ENCODE measurements at regions not wholly inside any gene's neighbourhood (a gene's known extent, or its start where the extent isn't known, plus 50 kb on each side); places are given as distances from the start of the nearest gene placed in this dataset.

GRCh38 chr21:19908390-19908789 is 1089.8 kb upstream of the NCAM2 start:
- 0 to 17% methylated on average over 1 of the region's 1 CpG for WGBS, 2 donors (ENCODE audit: low coverage in 1 of 2)

GRCh38 chr21:19914028-19914427 is 1084.2 kb upstream of the NCAM2 start:
- in situ Hi-C loops (cut with MboI; ENCODE audit: low pct_ligation_motif_present in 1 of 4, low pct_unique_long_range_greater_than_20kb in 1 of 4, low sequenced_read_pairs in 3 of 4) (no loop called here), intact Hi-C loops (cut with DNase I; ENCODE audit: low total_unique reads) (no loop called here)
- WGBS, 2 donors (ENCODE audit: low coverage in 1 of 2): 66 to 75% methylated on average over 4 to 6 of the region's 6 CpGs
- H3K4me3 ChIP-seq: no peak overlapping the region
- no peaks in the 10 kb centered on the region for H3K36me3 ChIP-seq
- no peaks in the 10 kb centered on the region for H3K4me1 ChIP-seq
- H3K27me3 ChIP-seq: no peaks in the 10 kb centered on the region
- H3K9me3 ChIP-seq: no peaks in the 10 kb centered on the region
- no peak for TF ChIP-seq EP300 (IDR thresholded peaks at IDR 0.05; ENCODE audit: low read depth)
- DNase-seq: no peak
- H3K27ac ChIP-seq: no peak overlapping the region

More at GRCh38 chr21:19908390-19908789, 1089.8 kb upstream of the NCAM2 start:
- intact Hi-C loops (cut with DNase I; ENCODE audit: low total_unique reads) (no loop called here), in situ Hi-C loops (cut with MboI; ENCODE audit: low pct_ligation_motif_present in 1 of 4, low pct_unique_long_range_greater_than_20kb in 1 of 4, low sequenced_read_pairs in 3 of 4) (no loop called here)
- TF ChIP-seq CTCF (IDR thresholded peaks at IDR 0.05) (no peak), POLR2AphosphoS5 (IDR thresholded peaks at IDR 0.05) (no peak), EP300 (IDR thresholded peaks at IDR 0.05; ENCODE audit: low read depth) (no peak), POLR2A (IDR thresholded peaks at IDR 0.05) (no peak)
- DNase-seq: no peak
- Histone ChIP-seq H3K36me3 (no peaks in the 10 kb centered on the region), H3K27ac (no peak overlapping the region), H3K9me3 (no peaks in the 10 kb centered on the region), H3K27me3 (no peaks in the 10 kb centered on the region), H3K4me1 (no peaks in the 10 kb centered on the region), H3K4me3 (no peak overlapping the region)

- intact Hi-C loops (cut with DNase I; ENCODE audit: low total_unique reads): no loop called here
- Histone ChIP-seq H3K4me1 (no peaks in the 10 kb centered on the region), H3K9me3 (no peaks in the 10 kb centered on the region), H3K27me3 (no peaks in the 10 kb centered on the region), H3K27ac (no peak overlapping the region), H3K4me3 (no peak overlapping the region), H3K36me3 (no peaks in the 10 kb centered on the region)
- in situ Hi-C loops (cut with MboI; ENCODE audit: low pct_ligation_motif_present in 1 of 4, low pct_unique_long_range_greater_than_20kb in 1 of 4, low sequenced_read_pairs in 3 of 4): no loop called here
- TF ChIP-seq POLR2A (IDR thresholded peaks at IDR 0.05) (no peak), CTCF (IDR thresholded peaks at IDR 0.05) (no peak), POLR2AphosphoS5 (IDR thresholded peaks at IDR 0.05) (no peak)
- DNase-seq: no peak
Observed at GRCh38 chr21:19921211-19921610, 1077.0 kb upstream of the NCAM2 start.

- H3K36me3 ChIP-seq: no peaks in the 10 kb centered on the region
- TF ChIP-seq EP300 (IDR thresholded peaks at IDR 0.05; ENCODE audit: low read depth): no peak
- WGBS, 2 donors (ENCODE audit: low coverage in 1 of 2): 78 to 79% methylated on average over 3 of the region's 3 CpGs
- H3K27ac ChIP-seq: no peak overlapping the region
- in situ Hi-C loops (cut with MboI; ENCODE audit: low pct_ligation_motif_present in 1 of 4, low pct_unique_long_range_greater_than_20kb in 1 of 4, low sequenced_read_pairs in 3 of 4): no loop called here
- H3K9me3 ChIP-seq: no peaks in the 10 kb centered on the region
- H3K4me3 ChIP-seq: no peak overlapping the region
- H3K4me1 ChIP-seq: no peaks in the 10 kb centered on the region
- intact Hi-C loops (cut with DNase I; ENCODE audit: low total_unique reads): no loop called here
- DNase-seq: no peak
- no peaks in the 10 kb centered on the region for H3K27me3 ChIP-seq
Observed at GRCh38 chr21:19922122-19922521, 1076.1 kb upstream of the NCAM2 start.

DNA sequence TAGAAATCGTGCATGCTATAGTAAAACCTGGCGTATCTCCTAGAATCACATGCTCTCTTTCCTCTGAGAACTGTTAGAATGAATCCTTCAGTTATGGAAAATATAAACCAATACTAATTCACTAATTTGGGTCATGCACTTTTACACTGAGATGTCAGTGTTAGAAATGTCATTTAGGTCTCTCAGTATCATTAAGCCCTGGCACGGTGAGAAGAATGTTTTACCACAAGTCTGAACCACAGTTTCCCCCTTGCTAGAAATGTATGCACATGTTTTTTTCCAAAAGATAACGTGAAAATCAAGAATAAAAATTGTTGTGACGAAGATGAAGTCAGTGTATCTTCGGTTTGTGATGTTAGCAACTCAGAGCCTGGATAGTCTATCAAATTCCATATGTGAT is 1062.7 kb upstream of the NCAM2 start:
- Histone ChIP-seq H3K4me1 (no peaks in the 10 kb centered on the region), H3K27ac (no peak overlapping the region), H3K36me3 (no peaks in the 10 kb centered on the region), H3K4me3 (no peak overlapping the region), H3K9me3 (no peaks in the 10 kb centered on the region), H3K27me3 (no peaks in the 10 kb centered on the region)
- no peak for DNase-seq
- 73 to 74% methylated on average over 6 of the region's 6 CpGs for WGBS, 2 donors (ENCODE audit: low coverage in 1 of 2)
- in situ Hi-C loops (cut with MboI; ENCODE audit: low pct_ligation_motif_present in 1 of 4, low pct_unique_long_range_greater_than_20kb in 1 of 4, low sequenced_read_pairs in 3 of 4): no loop called here
- intact Hi-C loops (cut with DNase I; ENCODE audit: low total_unique reads): no loop called here
- TF ChIP-seq CTCF (IDR thresholded peaks at IDR 0.05): no peak
- no peak for TF ChIP-seq POLR2AphosphoS5 (IDR thresholded peaks at IDR 0.05)
- TF ChIP-seq EP300 (IDR thresholded peaks at IDR 0.05; ENCODE audit: low read depth): no peak
